ENCODE measurements at regions not wholly inside any gene's neighbourhood (a gene's known extent, or its start where the extent isn't known, plus 50 kb on each side); places are given as distances from the start of the nearest gene placed in this dataset.

- Histone ChIP-seq H3K36me3 (ENCODE audit: control insufficient read depth in 1 of 2, insufficient read depth in 2 of 2, low read length in 2 of 2) (no peaks in the 10 kb centered on the region), H3K4me3 (ENCODE audit: low read depth, low read length) (no peak overlapping the region), H2BK12ac (ENCODE audit: low read length) (no peak overlapping the region), H3K18ac (ENCODE audit: low read length) (no peak overlapping the region), H2AK5ac (ENCODE audit: low read length) (no peak overlapping the region), H3K79me1 (ENCODE audit: low read length) (no peaks in the 10 kb centered on the region), H2AFZ (ENCODE audit: insufficient read depth, low read length, poor library complexity) (no peak overlapping the region), H3K14ac (ENCODE audit: low read length) (no peak overlapping the region), H4K8ac (ENCODE audit: low read depth, low read length) (no peak overlapping the region), H3K9ac (ENCODE audit: low read length) (no peak overlapping the region), H4K91ac (ENCODE audit: low read depth, low read length) (no peak overlapping the region), H3K23ac (ENCODE audit: low read length) (no peak overlapping the region), H2BK120ac (ENCODE audit: insufficient read depth, low read length, poor library complexity) (no peak overlapping the region), H2BK5ac (ENCODE audit: low read depth, low read length, poor library complexity) (no peak overlapping the region), H4K12ac (ENCODE audit: low read depth, low read length) (no peak overlapping the region), H3K79me2 (ENCODE audit: control insufficient read depth, insufficient read depth, low read length, poor library complexity) (no peaks in the 10 kb centered on the region), H3K9me3 (ENCODE audit: insufficient read depth, low read depth, low read length) (no peaks in the 10 kb centered on the region), H3K4me2 (ENCODE audit: low read length) (no peak overlapping the region), H3K4me1 (ENCODE audit: control insufficient read depth in 1 of 2, insufficient read depth in 2 of 2, low read length in 2 of 2) (peaks cover 0 to 4% of the 10 kb centered on the region in 2 experiments), H3K27ac (ENCODE audit: low read depth, low read length) (no peak overlapping the region), H3K4ac (ENCODE audit: low read depth, low read length) (no peak overlapping the region), H3K27me3 (ENCODE audit: insufficient read depth, low read length) (no peaks in the 10 kb centered on the region)
- peak; percentile 89 to 97 for DNase-seq
- no CpG with 5 or more reads among the region's 3 CpGs for WGBS (ENCODE audit: extremely low coverage, insufficient coverage, insufficient read length)
Measured at GRCh38 chr10:114723991-114724715, 66.1 kb upstream of the ABLIM1 start.

- Histone ChIP-seq H2AFZ (ENCODE audit: insufficient read depth, low read length, poor library complexity) (no peak overlapping the region), H3K18ac (ENCODE audit: low read length) (no peak overlapping the region), H3K36me3 (ENCODE audit: control insufficient read depth in 1 of 2, insufficient read depth in 2 of 2, low read length in 2 of 2) (no peaks in the 10 kb centered on the region), H3K4ac (ENCODE audit: low read depth, low read length) (no peak overlapping the region), H3K79me1 (ENCODE audit: low read length) (no peaks in the 10 kb centered on the region), H3K4me3 (ENCODE audit: low read depth, low read length) (no peak overlapping the region), H3K9me3 (ENCODE audit: insufficient read depth, low read depth, low read length) (no peaks in the 10 kb centered on the region), H2AK5ac (ENCODE audit: low read length) (no peak overlapping the region), H3K4me1 (ENCODE audit: control insufficient read depth in 1 of 2, insufficient read depth in 2 of 2, low read length in 2 of 2) (peaks cover 0 to 4% of the 10 kb centered on the region in 2 experiments), H3K4me2 (ENCODE audit: low read length) (no peak overlapping the region), H3K79me2 (ENCODE audit: control insufficient read depth, insufficient read depth, low read length, poor library complexity) (no peaks in the 10 kb centered on the region), H2BK12ac (ENCODE audit: low read length) (no peak overlapping the region), H4K12ac (ENCODE audit: low read depth, low read length) (no peak overlapping the region), H4K91ac (ENCODE audit: low read depth, low read length) (no peak overlapping the region), H3K9ac (ENCODE audit: low read length) (no peak overlapping the region), H2BK5ac (ENCODE audit: low read depth, low read length, poor library complexity) (no peak overlapping the region), H4K8ac (ENCODE audit: low read depth, low read length) (no peak overlapping the region), H3K14ac (ENCODE audit: low read length) (no peak overlapping the region), H3K23ac (ENCODE audit: low read length) (no peak overlapping the region), H3K27me3 (ENCODE audit: insufficient read depth, low read length) (no peaks in the 10 kb centered on the region), H2BK120ac (ENCODE audit: insufficient read depth, low read length, poor library complexity) (no peak overlapping the region), H3K27ac (ENCODE audit: low read depth, low read length) (no peak overlapping the region)
- no CpG with 5 or more reads among the region's 3 CpGs for WGBS (ENCODE audit: extremely low coverage, insufficient coverage, insufficient read length)
- no peak for DNase-seq
Measured at GRCh38 chr10:114724716-114725106, 66.6 kb upstream of the ABLIM1 start.

GRCh38 chr10:114726820-114727271, 68.8 kb upstream of the ABLIM1 start:
- Histone ChIP-seq H3K4me3 (ENCODE audit: low read depth, low read length) (no peak overlapping the region), H4K91ac (ENCODE audit: low read depth, low read length) (no peak overlapping the region), H3K9me3 (ENCODE audit: insufficient read depth, low read depth, low read length) (no peaks in the 10 kb centered on the region), H2BK120ac (ENCODE audit: insufficient read depth, low read length, poor library complexity) (no peak overlapping the region), H4K8ac (ENCODE audit: low read depth, low read length) (no peak overlapping the region), H2BK12ac (ENCODE audit: low read length) (no peak overlapping the region), H3K4me2 (ENCODE audit: low read length) (no peak overlapping the region), H3K79me1 (ENCODE audit: low read length) (no peaks in the 10 kb centered on the region), H3K36me3 (ENCODE audit: control insufficient read depth in 1 of 2, insufficient read depth in 2 of 2, low read length in 2 of 2) (no peaks in the 10 kb centered on the region), H4K12ac (ENCODE audit: low read depth, low read length) (no peak overlapping the region), H3K18ac (ENCODE audit: low read length) (no peak overlapping the region), H3K27me3 (ENCODE audit: insufficient read depth, low read length) (no peaks in the 10 kb centered on the region), H2AK5ac (ENCODE audit: low read length) (no peak overlapping the region), H2BK5ac (ENCODE audit: low read depth, low read length, poor library complexity) (no peak overlapping the region), H3K79me2 (ENCODE audit: control insufficient read depth, insufficient read depth, low read length, poor library complexity) (no peaks in the 10 kb centered on the region), H3K23ac (ENCODE audit: low read length) (no peak overlapping the region), H3K4ac (ENCODE audit: low read depth, low read length) (no peak overlapping the region), H3K14ac (ENCODE audit: low read length) (no peak overlapping the region), H3K27ac (ENCODE audit: low read depth, low read length) (no peak overlapping the region), H2AFZ (ENCODE audit: insufficient read depth, low read length, poor library complexity) (no peak overlapping the region), H3K9ac (ENCODE audit: low read length) (no peak overlapping the region), H3K4me1 (ENCODE audit: control insufficient read depth in 1 of 2, insufficient read depth in 2 of 2, low read length in 2 of 2) (peaks cover 0 to 4% of the 10 kb centered on the region in 2 experiments)
- whole genome bisulfite sequencing (ENCODE audit: extremely low coverage, insufficient coverage, insufficient read length): no CpG with 5 or more reads among the region's 3 CpGs
- DNase-seq: no peak

GRCh38 chr10:114728325-114728724, 70.2 kb upstream of the ABLIM1 start:
- Histone ChIP-seq H3K23ac (ENCODE audit: low read length) (no peak overlapping the region), H3K4me3 (ENCODE audit: low read depth, low read length) (no peak overlapping the region), H3K14ac (ENCODE audit: low read length) (no peak overlapping the region), H2BK120ac (ENCODE audit: insufficient read depth, low read length, poor library complexity) (no peak overlapping the region), H4K91ac (ENCODE audit: low read depth, low read length) (no peak overlapping the region), H3K4me2 (ENCODE audit: low read length) (no peak overlapping the region), H3K79me2 (ENCODE audit: control insufficient read depth, insufficient read depth, low read length, poor library complexity) (no peaks in the 10 kb centered on the region), H3K79me1 (ENCODE audit: low read length) (no peaks in the 10 kb centered on the region), H3K27ac (ENCODE audit: low read depth, low read length) (no peak overlapping the region), H3K4ac (ENCODE audit: low read depth, low read length) (no peak overlapping the region), H4K12ac (ENCODE audit: low read depth, low read length) (no peak overlapping the region), H3K9ac (ENCODE audit: low read length) (no peak overlapping the region), H3K9me3 (ENCODE audit: insufficient read depth, low read depth, low read length) (no peaks in the 10 kb centered on the region), H2AK5ac (ENCODE audit: low read length) (no peak overlapping the region), H2BK12ac (ENCODE audit: low read length) (no peak overlapping the region), H2AFZ (ENCODE audit: insufficient read depth, low read length, poor library complexity) (no peak overlapping the region), H2BK5ac (ENCODE audit: low read depth, low read length, poor library complexity) (no peak overlapping the region), H3K36me3 (ENCODE audit: control insufficient read depth in 1 of 2, insufficient read depth in 2 of 2, low read length in 2 of 2) (no peaks in the 10 kb centered on the region), H3K18ac (ENCODE audit: low read length) (no peak overlapping the region), H4K8ac (ENCODE audit: low read depth, low read length) (no peak overlapping the region), H3K27me3 (ENCODE audit: insufficient read depth, low read length) (no peaks in the 10 kb centered on the region), H3K4me1 (ENCODE audit: control insufficient read depth in 1 of 2, insufficient read depth in 2 of 2, low read length in 2 of 2) (peaks cover 0 to 2% of the 10 kb centered on the region in 2 experiments)
- DNase-seq: no peak
- no CpG with 5 or more reads among the region's 4 CpGs for WGBS (ENCODE audit: extremely low coverage, insufficient coverage, insufficient read length)

Data from trophoblast cell (in vitro differentiated cells and primary cell).